ENCODE measurements at regions not wholly inside any gene's neighbourhood (a gene's known extent, or its start where the extent isn't known, plus 50 kb on each side); places are given as distances from the start of the nearest gene placed in this dataset.

DNA sequence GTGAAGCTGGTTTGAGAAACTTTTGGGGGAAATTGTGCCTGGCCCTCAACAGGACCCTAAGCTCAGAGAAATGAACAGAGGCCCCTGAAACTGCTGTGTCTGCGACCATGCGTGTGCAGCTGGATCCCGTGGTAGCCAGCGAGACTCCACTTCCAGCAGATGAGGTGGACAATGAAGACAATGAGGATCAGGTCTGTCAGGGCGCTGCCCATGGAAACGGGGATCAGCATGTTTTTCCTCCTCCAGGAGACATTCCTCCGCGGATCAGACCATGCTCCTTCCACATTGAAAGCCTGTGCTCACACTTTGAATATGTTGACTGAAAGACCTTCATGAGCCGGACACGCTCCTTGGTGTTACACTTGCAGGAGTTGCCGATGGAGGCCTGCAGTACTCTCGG, 1439.8 kb upstream of the ALCAM start:
- Histone ChIP-seq H3K27ac (ENCODE audit: low read depth, low read length) (no peak overlapping the region), H3K4me1 (ENCODE audit: insufficient read depth, low read length) (no peaks in the 10 kb centered on the region), H3K4me2 (ENCODE audit: insufficient read depth, low read length) (no peak overlapping the region), H3K9me3 (ENCODE audit: low read depth, low read length) (peaks cover 2% of the 10 kb centered on the region), H3K27me3 (ENCODE audit: insufficient read depth, low read length) (no peaks in the 10 kb centered on the region), H4K20me1 (ENCODE audit: insufficient read depth, low read length) (no peaks in the 10 kb centered on the region), H3K4me3 (ENCODE audit: insufficient read depth, low read length) (no peak overlapping the region), H3K79me2 (ENCODE audit: insufficient read depth, low read length) (no peaks in the 10 kb centered on the region), H2AFZ (ENCODE audit: low read length) (no peak overlapping the region), H3K36me3 (ENCODE audit: insufficient read depth, low read length) (no peaks in the 10 kb centered on the region)
- DNase-seq (ENCODE audit: insufficient read length, low spot score, missing footprints): no peak
- TF ChIP-seq, protein P1, sequence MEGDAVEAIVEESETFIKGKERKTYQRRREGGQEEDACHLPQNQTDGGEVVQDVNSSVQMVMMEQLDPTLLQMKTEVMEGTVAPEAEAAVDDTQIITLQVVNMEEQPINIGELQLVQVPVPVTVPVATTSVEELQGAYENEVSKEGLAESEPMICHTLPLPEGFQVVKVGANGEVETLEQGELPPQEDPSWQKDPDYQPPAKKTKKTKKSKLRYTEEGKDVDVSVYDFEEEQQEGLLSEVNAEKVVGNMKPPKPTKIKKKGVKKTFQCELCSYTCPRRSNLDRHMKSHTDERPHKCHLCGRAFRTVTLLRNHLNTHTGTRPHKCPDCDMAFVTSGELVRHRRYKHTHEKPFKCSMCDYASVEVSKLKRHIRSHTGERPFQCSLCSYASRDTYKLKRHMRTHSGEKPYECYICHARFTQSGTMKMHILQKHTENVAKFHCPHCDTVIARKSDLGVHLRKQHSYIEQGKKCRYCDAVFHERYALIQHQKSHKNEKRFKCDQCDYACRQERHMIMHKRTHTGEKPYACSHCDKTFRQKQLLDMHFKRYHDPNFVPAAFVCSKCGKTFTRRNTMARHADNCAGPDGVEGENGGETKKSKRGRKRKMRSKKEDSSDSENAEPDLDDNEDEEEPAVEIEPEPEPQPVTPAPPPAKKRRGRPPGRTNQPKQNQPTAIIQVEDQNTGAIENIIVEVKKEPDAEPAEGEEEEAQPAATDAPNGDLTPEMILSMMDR (IDR thresholded peaks at IDR 0.05; ENCODE audit: extremely low read depth, low read depth, low read length): no peak

DNA sequence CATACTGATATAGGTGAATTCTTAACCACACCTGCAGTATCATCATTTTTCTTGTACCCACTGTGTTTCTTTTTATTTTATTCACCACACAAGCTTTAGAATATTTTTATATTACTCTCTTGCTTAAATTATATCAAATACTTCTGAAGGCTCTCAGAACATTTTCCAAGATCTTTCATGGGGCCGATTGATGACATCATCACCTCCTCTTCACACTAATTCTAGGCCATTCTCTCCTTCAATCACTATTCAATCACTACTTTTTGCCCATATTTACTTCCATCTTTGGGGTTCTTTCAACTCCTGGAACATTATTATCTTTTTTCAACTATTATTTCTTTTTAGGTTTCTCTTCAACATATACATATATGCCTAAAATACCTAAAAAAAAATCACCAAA, 1438.8 kb upstream of the ALCAM start:
- Histone ChIP-seq H3K4me1 (ENCODE audit: insufficient read depth, low read length) (no peaks in the 10 kb centered on the region), H3K36me3 (ENCODE audit: insufficient read depth, low read length) (no peaks in the 10 kb centered on the region), H2AFZ (ENCODE audit: low read length) (no peak overlapping the region), H3K4me3 (ENCODE audit: insufficient read depth, low read length) (no peak overlapping the region), H3K79me2 (ENCODE audit: insufficient read depth, low read length) (no peaks in the 10 kb centered on the region), H3K9me3 (ENCODE audit: low read depth, low read length) (peaks cover 2% of the 10 kb centered on the region), H3K4me2 (ENCODE audit: insufficient read depth, low read length) (no peak overlapping the region), H4K20me1 (ENCODE audit: insufficient read depth, low read length) (no peaks in the 10 kb centered on the region), H3K27me3 (ENCODE audit: insufficient read depth, low read length) (no peaks in the 10 kb centered on the region), H3K27ac (ENCODE audit: low read depth, low read length) (no peak overlapping the region)
- no peak for DNase-seq (ENCODE audit: insufficient read length, low spot score, missing footprints)
- TF ChIP-seq, protein P1 (IDR thresholded peaks at IDR 0.05; ENCODE audit: extremely low read depth, low read depth, low read length): no peak

DNA sequence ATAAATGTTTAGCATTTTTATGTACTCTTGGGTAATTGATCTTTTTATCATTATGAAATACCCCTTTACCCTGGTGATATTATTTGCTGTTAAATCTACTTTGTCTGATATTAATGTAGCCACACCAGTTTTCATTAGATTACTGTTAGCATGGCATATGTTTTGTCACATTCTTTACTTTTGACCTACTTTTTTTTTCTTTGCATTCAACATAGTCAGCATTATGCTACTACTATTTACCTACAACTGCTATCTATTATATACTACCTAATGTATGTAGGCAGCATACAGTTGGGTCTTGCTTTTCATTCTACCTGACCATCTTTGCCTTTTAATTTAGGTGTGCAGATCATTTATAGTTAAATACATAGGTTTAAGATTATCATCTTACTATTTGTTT, 1429.6 kb upstream of the ALCAM start:
- Histone ChIP-seq H3K4me3 (ENCODE audit: insufficient read depth, low read length) (no peak overlapping the region), H3K36me3 (ENCODE audit: insufficient read depth, low read length) (no peaks in the 10 kb centered on the region), H3K79me2 (ENCODE audit: insufficient read depth, low read length) (no peaks in the 10 kb centered on the region), H3K27ac (ENCODE audit: low read depth, low read length) (no peak overlapping the region), H3K27me3 (ENCODE audit: insufficient read depth, low read length) (no peaks in the 10 kb centered on the region), H3K4me1 (ENCODE audit: insufficient read depth, low read length) (no peaks in the 10 kb centered on the region), H3K9me3 (ENCODE audit: low read depth, low read length) (no peaks in the 10 kb centered on the region), H2AFZ (ENCODE audit: low read length) (no peak overlapping the region), H4K20me1 (ENCODE audit: insufficient read depth, low read length) (no peaks in the 10 kb centered on the region), H3K4me2 (ENCODE audit: insufficient read depth, low read length) (no peak overlapping the region)
- DNase-seq (ENCODE audit: insufficient read length, low spot score, missing footprints): no peak
- TF ChIP-seq, protein P1 (IDR thresholded peaks at IDR 0.05; ENCODE audit: extremely low read depth, low read depth, low read length): no peak

DNA sequence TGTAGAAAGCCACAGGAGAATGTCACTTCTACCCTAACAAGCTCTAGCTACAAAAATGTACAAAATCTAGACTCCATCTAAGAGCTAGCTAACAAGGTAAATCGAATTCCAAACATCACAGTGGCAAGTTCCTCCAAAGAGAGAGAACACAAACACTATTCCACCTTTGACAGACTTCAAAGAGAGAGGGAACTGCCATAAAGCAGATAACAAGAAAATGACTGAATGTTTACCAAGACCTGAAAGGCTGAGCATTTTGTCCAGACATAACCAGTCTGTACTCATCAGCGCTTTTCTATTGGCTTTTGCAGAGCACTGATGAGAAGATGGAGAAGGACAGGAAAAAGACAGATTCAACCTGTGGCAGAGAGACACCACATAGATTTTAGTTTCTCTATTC, 1419.6 kb upstream of the ALCAM start:
- Histone ChIP-seq H3K9me3 (ENCODE audit: low read depth, low read length) (no peaks in the 10 kb centered on the region), H3K4me1 (ENCODE audit: insufficient read depth, low read length) (no peaks in the 10 kb centered on the region), H3K4me3 (ENCODE audit: insufficient read depth, low read length) (no peak overlapping the region), H3K79me2 (ENCODE audit: insufficient read depth, low read length) (no peaks in the 10 kb centered on the region), H4K20me1 (ENCODE audit: insufficient read depth, low read length) (no peaks in the 10 kb centered on the region), H2AFZ (ENCODE audit: low read length) (no peak overlapping the region), H3K27ac (ENCODE audit: low read depth, low read length) (no peak overlapping the region), H3K4me2 (ENCODE audit: insufficient read depth, low read length) (no peak overlapping the region), H3K27me3 (ENCODE audit: insufficient read depth, low read length) (no peaks in the 10 kb centered on the region), H3K36me3 (ENCODE audit: insufficient read depth, low read length) (no peaks in the 10 kb centered on the region)
- no peak for DNase-seq (ENCODE audit: insufficient read length, low spot score, missing footprints)
- TF ChIP-seq, protein P1 (IDR thresholded peaks at IDR 0.05; ENCODE audit: extremely low read depth, low read depth, low read length): no peak

Data from osteoblast (primary cell).